Activated CD4-positive, alpha-beta T cell treated with anti-CD3 and anti-CD28 coated beads, Interleukin-2, amount 10 ng/mL, durations not matched to agents 7 days and 5 days (primary cell): ENCODE measurements at regions not wholly inside any gene's neighbourhood (a gene's known extent, or its start where the extent isn't known, plus 50 kb on each side); places are given as distances from the start of the nearest gene placed in this dataset.

ENCODE experiments used
- CTCF ChIA-PET: fragments of 350-600 bp; sonication (Branson Sonifier 250); formaldehyde crosslinking; loops from one replicate; lab custom pipeline; 2021; ENCODE audit warnings: antibody characterized with exemption; lab: Charles Lee
- POLR2A ChIA-PET: fragments of 350-600 bp; sonication (Branson Sonifier 250); formaldehyde crosslinking; loops from one replicate; lab custom pipeline; 2021; ENCODE audit warnings: antibody characterized with exemption; lab: Charles Lee
- DNase-seq: peaks from one replicate; pipeline ENCODE4 v3.0.0-alpha.2; 2020
- H3K27ac Mint-ChIP-seq: one replicate; pipeline ENCODE4 v1.8.0; 2021; ENCODE audit warnings: mild to moderate bottlenecking, moderate library complexity, mixed read lengths
- H3K27me3 Mint-ChIP-seq: one replicate; pipeline ENCODE4 v1.8.0; 2021; ENCODE audit warnings: mixed read lengths
- H3K36me3 Mint-ChIP-seq: one replicate; pipeline ENCODE4 v1.8.0; 2021; ENCODE audit warnings: low read depth, mixed read lengths
- H3K4me1 Mint-ChIP-seq: one replicate; pipeline ENCODE4 v1.8.0; 2021; ENCODE audit warnings: mixed read lengths
- H3K4me3 Mint-ChIP-seq: one replicate; pipeline ENCODE4 v1.8.0; 2021; ENCODE audit warnings: mild to moderate bottlenecking, moderate library complexity, mixed read lengths
- H3K9me3 Mint-ChIP-seq: one replicate; pipeline ENCODE4 v1.8.0; 2021; ENCODE audit warnings: mixed read lengths

- no peak for DNase-seq
- Mint-ChIP-seq H3K27ac (no peak overlapping the region), H3K4me1 (peaks cover 58% of the 10 kb centered on the region), H3K36me3 (no peaks in the 10 kb centered on the region), H3K27me3 (no peaks in the 10 kb centered on the region), H3K9me3 (peaks cover 4% of the 10 kb centered on the region), H3K4me3 (no peak overlapping the region)
- ChIA-PET POLR2A (no interaction called here), CTCF (no interaction called here)
Observed at GRCh38 chr3:18775501-18775900, 350.4 kb upstream of the SATB1 start.

DNA sequence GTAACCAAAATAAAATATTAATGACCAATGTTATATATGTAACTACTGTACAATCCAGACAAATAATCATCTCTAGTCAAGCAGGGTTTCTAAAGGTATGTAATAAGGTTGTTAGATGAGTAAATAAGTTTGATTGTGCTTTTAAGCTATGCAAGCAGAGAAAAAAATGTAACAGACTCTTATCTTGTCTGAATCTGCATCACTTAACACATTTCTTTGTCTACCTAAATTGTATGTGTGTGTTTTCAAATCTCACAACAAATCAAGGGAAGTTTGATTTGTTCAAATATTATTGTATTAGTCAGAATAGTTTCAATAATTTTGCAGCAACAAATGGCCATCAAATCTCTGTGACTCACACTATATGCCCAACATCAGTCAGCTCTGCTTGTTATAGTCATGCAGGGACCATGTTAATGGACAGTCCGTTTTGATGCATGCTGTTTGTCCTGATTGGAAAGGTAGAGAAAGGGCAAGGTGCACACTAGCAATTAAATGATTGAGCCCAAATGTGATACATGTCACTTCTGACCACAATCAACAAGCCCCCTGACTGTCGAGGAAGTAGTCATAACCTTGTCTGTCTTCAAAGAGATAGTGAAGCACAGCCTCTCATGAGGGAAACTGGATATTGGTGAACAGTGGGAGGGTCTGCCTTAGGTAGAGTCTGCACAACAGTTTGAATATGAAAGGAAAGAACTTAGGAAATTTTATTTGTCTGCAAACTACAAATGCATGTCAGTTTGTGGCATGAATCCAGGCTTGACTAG, 349.4 kb upstream of the SATB1 start:
- H3K4me3 Mint-ChIP-seq: no peak overlapping the region
- no peak for DNase-seq
- CTCF ChIA-PET: no interaction called here
- no peak overlapping the region for H3K27ac Mint-ChIP-seq
- peaks cover 59% of the 10 kb centered on the region for H3K4me1 Mint-ChIP-seq
- no peaks in the 10 kb centered on the region for H3K36me3 Mint-ChIP-seq
- peaks cover 5% of the 10 kb centered on the region for H3K9me3 Mint-ChIP-seq
- no peaks in the 10 kb centered on the region for H3K27me3 Mint-ChIP-seq
- POLR2A ChIA-PET: no interaction called here

- DNase-seq: no peak
- POLR2A ChIA-PET: no interaction called here
- Mint-ChIP-seq H3K9me3 (peaks cover 5% of the 10 kb centered on the region), H3K36me3 (no peaks in the 10 kb centered on the region), H3K27ac (no peak overlapping the region), H3K27me3 (no peaks in the 10 kb centered on the region), H3K4me3 (no peak overlapping the region), H3K4me1 (peaks cover 44% of the 10 kb centered on the region)
- CTCF ChIA-PET: interaction anchor here (0.7 to 1.7 kb wide), 2 partner anchors 9 to 25 kb away, joined by 3 to 5 read pairs; no protein-coding TSS in a partner anchor
Observed at GRCh38 chr3:18772699-18773305, 347.7 kb upstream of the SATB1 start.

DNA sequence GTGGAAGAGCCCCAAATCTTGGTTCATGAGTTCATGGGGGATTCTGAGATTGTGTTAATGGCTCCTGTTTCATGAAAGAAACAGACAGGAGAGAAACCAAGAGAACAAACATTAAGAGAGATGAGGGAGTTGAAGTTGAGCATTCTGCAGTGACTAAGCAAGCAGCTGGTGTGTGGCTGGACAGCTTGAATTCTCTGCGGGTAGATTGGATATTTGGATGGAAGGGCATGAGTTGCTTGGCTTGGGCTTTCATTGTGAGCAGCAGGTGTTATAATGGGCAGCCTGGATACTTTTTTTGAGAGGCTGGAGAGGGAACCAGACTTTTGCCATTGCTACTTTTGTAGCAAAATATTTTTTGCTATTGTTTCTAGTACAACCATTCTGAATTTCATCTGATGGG, 346.8 kb upstream of the SATB1 start:
- no peaks in the 10 kb centered on the region for H3K27me3 Mint-ChIP-seq
- H3K4me1 Mint-ChIP-seq: peaks cover 45% of the 10 kb centered on the region
- CTCF ChIA-PET: interaction anchor here (1.2 kb wide), 1 partner anchor 14 kb away, joined by 3 read pairs; no protein-coding TSS in a partner anchor
- H3K36me3 Mint-ChIP-seq: no peaks in the 10 kb centered on the region
- peaks cover 5% of the 10 kb centered on the region for H3K9me3 Mint-ChIP-seq
- DNase-seq: no peak
- POLR2A ChIA-PET: no interaction called here
- H3K27ac Mint-ChIP-seq: no peak overlapping the region
- no peak overlapping the region for H3K4me3 Mint-ChIP-seq

- H3K4me1 Mint-ChIP-seq: peaks cover 49% of the 10 kb centered on the region
- ChIA-PET CTCF (interaction anchor here (1.2 kb wide), 1 partner anchor 13 kb away, joined by 3 read pairs; no protein-coding TSS in a partner anchor), POLR2A (no interaction called here)
- H3K27me3 Mint-ChIP-seq: no peaks in the 10 kb centered on the region
- DNase-seq: no peak
- peaks cover 5% of the 10 kb centered on the region for H3K9me3 Mint-ChIP-seq
- H3K4me3 Mint-ChIP-seq: no peak overlapping the region
- no peak overlapping the region for H3K27ac Mint-ChIP-seq
- H3K36me3 Mint-ChIP-seq: no peaks in the 10 kb centered on the region
Observed at GRCh38 chr3:18770800-18771199, 345.7 kb upstream of the SATB1 start.

DNA sequence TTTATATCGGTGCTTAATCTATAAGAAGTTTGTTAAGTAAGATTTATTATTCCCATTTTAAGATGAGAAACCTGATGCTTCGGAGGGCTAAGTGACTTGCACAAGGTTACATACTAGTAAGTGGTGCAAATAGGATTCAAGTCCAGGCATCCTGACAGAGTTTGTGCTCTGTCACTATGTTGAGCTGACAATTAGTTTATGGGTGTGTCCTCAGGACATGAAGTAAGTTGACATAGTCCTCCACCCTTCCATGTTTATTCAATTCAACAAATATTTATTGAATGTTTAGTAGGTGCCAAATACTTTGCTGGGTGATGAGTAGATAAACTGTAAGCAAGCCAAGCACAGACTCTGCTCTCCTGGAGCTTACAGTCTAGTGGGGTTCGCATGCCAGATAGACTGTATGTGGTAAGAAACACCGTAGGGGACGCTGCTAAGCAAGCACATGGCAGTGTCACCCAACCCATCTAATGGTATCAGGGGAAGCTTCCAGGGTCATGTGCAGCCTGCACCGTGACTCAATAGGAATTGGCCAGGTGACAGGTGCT, 342.7 kb upstream of the SATB1 start:
- H3K36me3 Mint-ChIP-seq: no peaks in the 10 kb centered on the region
- H3K4me1 Mint-ChIP-seq: peaks cover 34% of the 10 kb centered on the region
- H3K27me3 Mint-ChIP-seq: no peaks in the 10 kb centered on the region
- no peak overlapping the region for H3K27ac Mint-ChIP-seq
- DNase-seq: no peak
- ChIA-PET POLR2A (no interaction called here), CTCF (interaction anchor here (0.7 to 1.7 kb wide), 3 partner anchors 10 to 13 kb away, joined by 3 to 4 read pairs (median 3); no protein-coding TSS in a partner anchor)
- H3K4me3 Mint-ChIP-seq: no peak overlapping the region
- peaks cover 5% of the 10 kb centered on the region for H3K9me3 Mint-ChIP-seq

GRCh38 chr3:18766974-18767373, 341.8 kb upstream of the SATB1 start:
- Mint-ChIP-seq H3K9me3 (peaks cover 5% of the 10 kb centered on the region), H3K4me1 (peaks cover 26% of the 10 kb centered on the region), H3K36me3 (no peaks in the 10 kb centered on the region), H3K27me3 (no peaks in the 10 kb centered on the region), H3K4me3 (no peak overlapping the region), H3K27ac (no peak overlapping the region)
- POLR2A ChIA-PET: no interaction called here
- no peak for DNase-seq
- CTCF ChIA-PET: interaction anchor here (0.7 to 1.7 kb wide), 2 partner anchors 9 to 14 kb away, joined by 3 to 4 read pairs; no protein-coding TSS in a partner anchor

GRCh38 chr3:18765662-18766061, 340.5 kb upstream of the SATB1 start:
- no peak for DNase-seq
- Mint-ChIP-seq H3K9me3 (peaks cover 2% of the 10 kb centered on the region), H3K27ac (no peak overlapping the region), H3K4me3 (no peak overlapping the region), H3K27me3 (no peaks in the 10 kb centered on the region), H3K4me1 (peaks cover 14% of the 10 kb centered on the region), H3K36me3 (no peaks in the 10 kb centered on the region)
- ChIA-PET CTCF (no interaction called here), POLR2A (no interaction called here)

GRCh38 chr3:18765161-18765560, 340.0 kb upstream of the SATB1 start:
- Mint-ChIP-seq H3K36me3 (no peaks in the 10 kb centered on the region), H3K4me1 (peaks cover 12% of the 10 kb centered on the region), H3K4me3 (no peak overlapping the region), H3K27me3 (no peaks in the 10 kb centered on the region), H3K9me3 (no peaks in the 10 kb centered on the region), H3K27ac (no peak overlapping the region)
- no peak for DNase-seq
- ChIA-PET CTCF (no interaction called here), POLR2A (no interaction called here)

GRCh38 chr3:18761530-18761929, 336.4 kb upstream of the SATB1 start:
- ChIA-PET CTCF (interaction anchor here (1.1 to 4.7 kb wide), 3 partner anchors 47 to 323 kb away, joined by 3 to 29 read pairs (median 4); no protein-coding TSS in a partner anchor), POLR2A (no interaction called here)
- H3K4me1 Mint-ChIP-seq: peaks cover 27% of the 10 kb centered on the region
- no peak for DNase-seq
- no peaks in the 10 kb centered on the region for H3K27me3 Mint-ChIP-seq
- H3K4me3 Mint-ChIP-seq: no peak overlapping the region
- H3K27ac Mint-ChIP-seq: no peak overlapping the region
- peaks cover 3% of the 10 kb centered on the region for H3K36me3 Mint-ChIP-seq
- H3K9me3 Mint-ChIP-seq: no peaks in the 10 kb centered on the region

DNA sequence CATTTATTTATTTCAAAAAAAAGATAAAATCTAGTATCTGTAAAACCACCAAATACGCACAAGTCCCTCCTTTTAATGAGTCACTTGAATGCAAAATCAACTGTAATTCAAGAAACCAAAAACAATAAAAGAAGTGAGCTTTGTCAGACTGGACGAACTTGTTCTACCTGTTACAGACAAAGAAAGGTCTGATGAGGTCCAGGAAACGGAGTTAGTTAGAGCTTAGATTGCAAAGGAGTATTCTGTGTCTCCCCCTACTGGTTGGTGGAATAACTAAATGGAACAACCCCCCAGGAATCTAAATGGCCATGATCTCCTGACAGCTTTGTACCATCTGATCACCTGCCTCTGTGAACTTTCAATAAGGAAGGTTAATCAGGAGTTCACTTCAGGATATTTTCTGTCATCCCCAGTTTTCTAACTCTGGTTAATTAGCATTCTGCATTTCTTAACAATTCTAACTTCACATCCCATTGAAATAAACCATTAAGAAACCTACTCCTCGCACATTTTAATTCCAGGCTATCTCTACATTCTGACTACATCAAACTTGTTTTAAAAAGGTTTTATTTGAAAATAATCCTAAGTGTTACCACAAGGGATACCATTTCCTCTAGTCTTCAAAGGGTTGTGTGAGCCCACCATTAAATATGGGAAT, 333.0 kb upstream of the SATB1 start:
- Mint-ChIP-seq H3K4me3 (no peak overlapping the region), H3K36me3 (peaks cover 15% of the 10 kb centered on the region), H3K9me3 (no peaks in the 10 kb centered on the region), H3K27me3 (no peaks in the 10 kb centered on the region), H3K27ac (peak overlapping the region; percentile 26), H3K4me1 (peaks cover 50% of the 10 kb centered on the region)
- ChIA-PET CTCF (interaction anchor here (0.5 to 4.7 kb wide), 33 partner anchors 9 to 356 kb away, joined by 3 to 40 read pairs (median 5); no protein-coding TSS in a partner anchor), POLR2A (interaction anchor here (0.7 to 1.1 kb wide), 3 partner anchors 52 to 109 kb away, joined by 3 to 4 read pairs (median 3); no protein-coding TSS in a partner anchor)
- peak; percentile 73 for DNase-seq

DNA sequence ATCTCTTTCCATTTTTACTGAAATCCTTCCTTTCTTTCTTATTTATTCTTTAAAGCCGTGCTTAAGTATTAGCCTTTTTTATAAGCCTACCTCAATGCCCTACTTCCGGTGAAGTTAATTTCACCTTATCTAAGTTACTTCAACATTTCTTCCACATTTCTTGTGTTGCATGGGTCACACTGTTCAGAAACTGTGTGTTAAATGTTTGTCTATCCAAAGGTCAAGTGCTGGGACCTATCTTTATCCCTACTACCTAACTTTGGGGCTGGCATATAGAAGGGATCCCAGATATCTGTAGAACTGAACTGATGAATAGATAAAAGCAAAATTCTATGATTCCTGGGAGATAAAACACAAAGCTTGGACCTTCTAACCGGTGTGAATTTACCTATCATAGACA, 332.3 kb upstream of the SATB1 start:
- H3K27me3 Mint-ChIP-seq: no peaks in the 10 kb centered on the region
- DNase-seq: no peak
- ChIA-PET POLR2A (interaction anchor here (1.1 kb wide), 1 partner anchor 79 kb away, joined by 4 read pairs; no protein-coding TSS in a partner anchor), CTCF (interaction anchor here (0.6 to 4.7 kb wide), 30 partner anchors 10 to 355 kb away, joined by 3 to 40 read pairs (median 5); no protein-coding TSS in a partner anchor)
- peaks cover 15% of the 10 kb centered on the region for H3K36me3 Mint-ChIP-seq
- H3K9me3 Mint-ChIP-seq: no peaks in the 10 kb centered on the region
- H3K27ac Mint-ChIP-seq: peak overlapping the region; percentile 26
- H3K4me1 Mint-ChIP-seq: peaks cover 57% of the 10 kb centered on the region
- no peak overlapping the region for H3K4me3 Mint-ChIP-seq
